H1 (cell line): ENCODE measurements at regions not wholly inside any gene's neighbourhood (a gene's known extent, or its start where the extent isn't known, plus 50 kb on each side); places are given as distances from the start of the nearest gene placed in this dataset.

Experiments used
- CTCF ChIA-PET: fragments of 300-600 bp; sonication (Branson Sonifier 250); formaldehyde crosslinking; loops from one replicate; lab custom pipeline; 2021; ENCODE audit not compliant: partially characterized antibody; lab: Charles Lee
- POLR2A ChIA-PET: fragments of 300-600 bp; sonication (Branson Sonifier 250); formaldehyde crosslinking; loops from one replicate; lab custom pipeline; 2021; ENCODE audit warnings: inconsistent platforms; ENCODE audit not compliant: partially characterized antibody; lab: Charles Lee
- DNase-seq, 2 experiments: peaks; one replicate each; pipeline versions ENCODE4 v3.0.0 to v3.0.0-alpha.2; 2010 to 2022; ENCODE audit warnings: low spot score in 2 of 2, low read depth in 1 of 2, mixed read lengths in 1 of 2
- FAIRE-seq: peaks from 2 replicates; lab custom pipeline; 2011; peaks lifted over from hg19 to GRCh38; lab: Jason Lieb, UNC
- H2AFZ ChIP-seq: 2 replicates; pipeline ENCODE4 v1.8.1; 2012; ENCODE audit warnings: low read length, inconsistent platforms
- H2AK5ac ChIP-seq: 2 replicates; pipeline ENCODE4 v1.6.1; 2013; ENCODE audit warnings: low read depth, low read length
- H2BK120ac ChIP-seq: replicated peaks from 2 replicates; pipeline ENCODE3; 2013; ENCODE audit warnings: low read depth, low read length, inconsistent platforms
- H2BK12ac ChIP-seq: 2 replicates; pipeline ENCODE4 v1.6.1; 2013; ENCODE audit warnings: low read depth, low read length
- H2BK15ac ChIP-seq: 2 replicates; pipeline ENCODE4 v1.6.1; 2013; ENCODE audit warnings: low read length
- H2BK20ac ChIP-seq: 2 replicates; pipeline ENCODE4 v1.6.1; 2013; ENCODE audit warnings: low read length
- H2BK5ac ChIP-seq: 2 replicates; pipeline ENCODE4 v1.6.1; 2013; ENCODE audit warnings: low read depth, low read length
- H3K14ac ChIP-seq: 2 replicates; pipeline ENCODE4 v1.6.1; 2013; ENCODE audit warnings: inconsistent platforms; ENCODE audit not compliant: insufficient read length
- H3K18ac ChIP-seq: 2 replicates; pipeline ENCODE4 v1.6.1; 2013; ENCODE audit warnings: low read length; ENCODE audit errors: extremely low read depth
- H3K23ac ChIP-seq: 2 replicates; pipeline ENCODE4 v1.6.1; 2013; ENCODE audit warnings: inconsistent platforms; ENCODE audit not compliant: insufficient read length
- H3K23me2 ChIP-seq: 2 replicates; pipeline ENCODE4 v1.6.1; 2013; ENCODE audit warnings: low read depth, low read length
- H3K27ac ChIP-seq: 2 replicates; pipeline ENCODE4 v1.6.1; 2011; ENCODE audit warnings: low read depth, low read length, inconsistent platforms
- H3K27me3 ChIP-seq, 4 experiments: replicated peaks in 1 of 4; 1 replicate in 1 of 4; 2 replicates in 3 of 4; pipeline versions ENCODE4 v1.6.1 to v1.8.1; 2011 to 2013; ENCODE audit warnings: low read length in 3 of 4, mild to moderate bottlenecking in 3 of 4, inconsistent platforms in 2 of 4, mixed read lengths in 2 of 4, moderate library complexity in 1 of 4; ENCODE audit not compliant: control insufficient read depth in 3 of 4, insufficient read depth in 3 of 4; ENCODE audit errors: extremely low read depth in 1 of 4
- H3K36me3 ChIP-seq, 4 experiments: 2 replicates each; pipeline versions ENCODE4 v1.6.1 to v1.8.1; 2011 to 2013; ENCODE audit warnings: mild to moderate bottlenecking in 4 of 4, low read length in 3 of 4, moderate library complexity in 2 of 4, control low read depth in 1 of 4, inconsistent platforms in 1 of 4; ENCODE audit not compliant: insufficient read depth in 4 of 4, control insufficient read depth in 2 of 4
- H3K4ac ChIP-seq: replicated peaks from 2 replicates; pipeline ENCODE3; 2013; ENCODE audit warnings: low read length, low read depth, mixed read lengths, inconsistent platforms; ENCODE audit not compliant: insufficient read length
- H3K4me1 ChIP-seq, 4 experiments: replicated peaks in 1 of 4; 1 replicate in 1 of 4; 2 replicates in 3 of 4; pipeline versions ENCODE4 v1.6.1 to v1.8.1; 2011 to 2013; ENCODE audit warnings: low read length in 3 of 4, inconsistent platforms in 2 of 4, mixed read lengths in 1 of 4; ENCODE audit not compliant: insufficient read depth in 4 of 4, control insufficient read depth in 3 of 4
- H3K4me2 ChIP-seq, 2 experiments: 2 replicates each; pipeline versions ENCODE4 v1.6.1 to v1.8.1; 2011 to 2013; ENCODE audit warnings: low read depth in 2 of 2, low read length in 2 of 2, control low read depth in 1 of 2, inconsistent platforms in 1 of 2, mild to moderate bottlenecking in 1 of 2; ENCODE audit not compliant: insufficient read depth in 1 of 2
- H3K4me3 ChIP-seq, 4 experiments: fragments of 200-600, 300-600 bp in 1 of 4; sonication (generic), shearing (Covaris generic), sonication (Bioruptor Twin) in 1 of 4; 2 replicates each; pipeline versions ENCODE4 v1.5.1 to v1.8.1; 2011 to 2016; ENCODE audit warnings: low read length in 4 of 4, low read depth in 3 of 4, control low read depth in 2 of 4, inconsistent platforms in 2 of 4, mild to moderate bottlenecking in 2 of 4, mixed read lengths in 1 of 4, moderate library complexity in 1 of 4; ENCODE audit not compliant: insufficient read depth in 2 of 4; ENCODE audit errors: extremely low read depth in 1 of 4
- H3K56ac ChIP-seq: replicated peaks from 2 replicates; pipeline ENCODE3; 2013; ENCODE audit warnings: low read depth, mild to moderate bottlenecking, mixed read lengths, low read length, inconsistent platforms; ENCODE audit not compliant: insufficient read length
- H3K79me1 ChIP-seq: 2 replicates; pipeline ENCODE4 v1.6.1; 2013; ENCODE audit warnings: low read depth, low read length, control low read depth
- H3K79me2 ChIP-seq, 2 experiments: 2 replicates each; pipeline versions ENCODE4 v1.6.1 to v1.8.1; 2012 to 2013; ENCODE audit warnings: low read length in 2 of 2, mild to moderate bottlenecking in 2 of 2, inconsistent platforms in 1 of 2; ENCODE audit not compliant: insufficient read depth in 2 of 2, control insufficient read depth in 1 of 2
- H3K9ac ChIP-seq, 4 experiments: replicated peaks in 1 of 4; 1 replicate in 1 of 4; 2 replicates in 3 of 4; pipeline versions ENCODE4 v1.6.1 to v1.8.1; 2011 to 2013; ENCODE audit warnings: low read depth in 3 of 4, low read length in 3 of 4, control low read depth in 2 of 4, mild to moderate bottlenecking in 2 of 4, moderate library complexity in 2 of 4, inconsistent platforms in 1 of 4; ENCODE audit errors: extremely low read depth in 1 of 4
- H3K9me3 ChIP-seq, 2 experiments: 2 replicates each; pipeline versions ENCODE4 v1.6.1 to v1.8.1; 2012 to 2013; ENCODE audit warnings: mild to moderate bottlenecking in 2 of 2, moderate library complexity in 2 of 2, control low read depth in 1 of 2, inconsistent platforms in 1 of 2, low read depth in 1 of 2, low read length in 1 of 2, mixed read lengths in 1 of 2; ENCODE audit not compliant: insufficient read depth in 2 of 2
- H4K20me1 ChIP-seq, 2 experiments: replicated peaks in 1 of 2; 2 replicates each; pipeline versions ENCODE3 to v1.8.1; 2011 to 2013; ENCODE audit warnings: inconsistent platforms in 2 of 2, low read length in 2 of 2, mild to moderate bottlenecking in 1 of 2; ENCODE audit not compliant: insufficient read depth in 2 of 2, control insufficient read depth in 1 of 2
- H4K5ac ChIP-seq: 2 replicates; pipeline ENCODE4 v1.6.1; 2013; ENCODE audit warnings: low read length, low read depth, mixed read lengths, inconsistent platforms; ENCODE audit not compliant: insufficient read length
- H4K8ac ChIP-seq: 2 replicates; pipeline ENCODE4 v1.8.0; 2013; ENCODE audit warnings: mild to moderate bottlenecking, moderate library complexity, low read length, inconsistent platforms; ENCODE audit not compliant: insufficient read depth; ENCODE audit errors: extremely low read depth
- H4K91ac ChIP-seq: replicated peaks from 2 replicates; pipeline ENCODE3; 2013; ENCODE audit warnings: low read length, mixed read lengths, inconsistent platforms; ENCODE audit not compliant: insufficient read length
- TAF7 ChIP-seq: optimal IDR thresholded peaks from 2 replicates; pipeline ENCODE3; 2011; ENCODE audit warnings: low read depth, mild to moderate bottlenecking, inconsistent platforms, low read length, moderate library complexity, borderline replicate concordance
- YY1 ChIP-seq: IDR thresholded peaks from 2 replicates; pipeline ENCODE4 v1.6.1; 2011; ENCODE audit warnings: low read depth, mild to moderate bottlenecking, low read length
- WGBS, 2 experiments: shearing (Covaris generic) in 1 of 2; methylation state at CpG; one replicate each; pipeline versions ENCODE4 v1.1.6 to v1.1.7; 2013 to 2015; ENCODE audit warnings: low lambda C conversion rate in 2 of 2, mixed read lengths in 2 of 2, inconsistent platforms in 1 of 2, low coverage in 1 of 2, missing lambda C conversion rate in 1 of 2; ENCODE audit not compliant: insufficient replicate concordance in 2 of 2, insufficient coverage in 1 of 2, insufficient read length in 1 of 2; ENCODE audit errors: extremely low coverage in 1 of 2, missing lambda C conversion rate in 1 of 2; 5-methylcytosine and 5-hydroxymethylcytosine counted together

DNA sequence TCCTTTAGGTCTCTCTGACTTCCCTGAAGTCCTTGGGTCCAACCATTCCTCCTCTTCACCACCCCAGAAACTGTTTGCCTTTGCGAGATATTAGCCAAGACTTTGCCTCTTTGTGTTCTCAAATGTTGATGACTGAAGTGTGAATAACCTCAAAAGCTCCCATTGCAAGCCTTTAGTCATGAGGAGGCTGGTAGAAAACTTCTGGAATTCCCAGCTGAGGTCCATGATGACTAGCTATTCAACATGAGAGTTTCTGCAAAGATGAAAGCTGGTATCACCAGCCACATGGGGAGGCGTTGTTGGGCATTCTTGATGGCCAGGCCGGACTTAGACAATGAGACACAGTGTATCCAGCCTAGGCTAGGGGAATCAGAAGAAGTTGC, 111.7 kb downstream of the TBX5 start:
- Histone ChIP-seq H2BK120ac (no peak overlapping the region), H3K56ac (no peak overlapping the region), H3K36me3 (no peaks in the 10 kb centered on the region), H4K91ac (no peak overlapping the region), H2AFZ (no peak overlapping the region), H3K4me3 (no peak overlapping the region), H3K79me2 (no peaks in the 10 kb centered on the region), H3K27ac (no peak overlapping the region), H2BK5ac (no peak overlapping the region), H3K9me3 (peaks cover 3 to 4% of the 10 kb centered on the region in 2 experiments; a peak in 3 of 4 replicates), H3K14ac (no peak overlapping the region), H2AK5ac (no peak overlapping the region), H4K5ac (no peak overlapping the region), H2BK20ac (no peak overlapping the region), H3K27me3 (no peaks in the 10 kb centered on the region; a peak in 1 of 7 replicates), H3K23ac (no peak overlapping the region), H2BK12ac (no peak overlapping the region), H4K8ac (no peak overlapping the region), H3K9ac (no peak overlapping the region), H3K79me1 (no peaks in the 10 kb centered on the region), H3K4me2 (no peak overlapping the region), H2BK15ac (no peak overlapping the region), H4K20me1 (no peaks in the 10 kb centered on the region), H3K18ac (no peak overlapping the region), H3K23me2 (no peaks in the 10 kb centered on the region), H3K4ac (no peak overlapping the region), H3K4me1 (no peaks in the 10 kb centered on the region)
- 95% methylated on average over 3 of the region's 3 CpGs; no CpG with 5 or more reads in 1 of the 2 experiments for WGBS, 2 experiments
- ChIA-PET CTCF (no interaction called here), POLR2A (no interaction called here)
- DNase-seq = no peak
- no peak for FAIRE-seq
- TF ChIP-seq TAF7 (no peak), YY1 (no peak)
